Liver (tissue), 8 donors: ENCODE measurements at regions not wholly inside any gene's neighbourhood (a gene's known extent, or its start where the extent isn't known, plus 50 kb on each side); places are given as distances from the start of the nearest gene placed in this dataset.

ENCODE experiments used
- DNase-seq: peaks from one replicate; pipeline ENCODE4 v3.0.0-alpha.2; 2017; ENCODE audit warnings: low spot score
- H3K27ac ChIP-seq, 2 donors: one replicate each; pipeline ENCODE4 v1.7.0; 2013; ENCODE audit warnings: inconsistent platforms in 2 of 2, low read length in 2 of 2, control low read depth in 1 of 2, low read depth in 1 of 2, mild to moderate bottlenecking in 1 of 2
- H3K27me3 ChIP-seq, 4 donors: one replicate each; pipeline versions ENCODE4 v1.6.1 to v1.7.0; 2013; ENCODE audit warnings: low read length in 3 of 4, inconsistent platforms in 1 of 4, mild to moderate bottlenecking in 1 of 4, moderate library complexity in 1 of 4; ENCODE audit not compliant: control insufficient read depth in 4 of 4, insufficient read depth in 4 of 4
- H3K36me3 ChIP-seq, 4 donors: one replicate each; pipeline versions ENCODE4 v1.6.1 to v1.7.0; 2013; ENCODE audit warnings: low read length in 3 of 4, mild to moderate bottlenecking in 3 of 4, low read depth in 1 of 4, moderate library complexity in 1 of 4; ENCODE audit not compliant: control insufficient read depth in 4 of 4, insufficient read depth in 3 of 4
- H3K4me1 ChIP-seq, 4 donors: one replicate each; pipeline versions ENCODE4 v1.6.1 to v1.7.0; 2013; ENCODE audit warnings: low read length in 3 of 4, mild to moderate bottlenecking in 3 of 4, moderate library complexity in 1 of 4; ENCODE audit not compliant: control insufficient read depth in 4 of 4, insufficient read depth in 4 of 4
- H3K4me3 ChIP-seq, 3 donors: one replicate each; pipeline versions ENCODE4 v1.6.1 to v1.7.0; 2013; ENCODE audit warnings: low read length in 3 of 3, control low read depth in 1 of 3, low read depth in 1 of 3, mild to moderate bottlenecking in 1 of 3
- H3K9ac ChIP-seq, 2 donors: one replicate each; pipeline ENCODE4 v1.7.0; 2013; ENCODE audit warnings: low read length in 2 of 2, mild to moderate bottlenecking in 2 of 2, moderate library complexity in 2 of 2, control low read depth in 1 of 2, low read depth in 1 of 2
- H3K9me3 ChIP-seq, 4 donors: one replicate each; pipeline versions ENCODE4 v1.6.1 to v1.7.0; 2013; ENCODE audit warnings: low read length in 3 of 4; ENCODE audit not compliant: control insufficient read depth in 4 of 4
- CTCF ChIP-seq: fragments of 150-350 bp; IDR thresholded peaks from 2 replicates; pipeline ENCODE4 v1.5.1; 2017; ENCODE audit warnings: improper control_type of control experiment, low read depth, low read length; ENCODE audit not compliant: missing input control
- EGR1 ChIP-seq, 2 donors: IDR thresholded peaks; 2 replicates each; pipeline ENCODE4 v1.6.1; 2016 to 2018; ENCODE audit warnings: antibody characterized with exemption in 2 of 2, low read depth in 2 of 2
- FOXA1 ChIP-seq: IDR thresholded peaks from 2 replicates; pipeline ENCODE4 v1.6.1; 2016; ENCODE audit warnings: antibody characterized with exemption
- FOXA2 ChIP-seq: IDR thresholded peaks from 2 replicates; pipeline ENCODE4 v1.6.1; 2016; ENCODE audit warnings: antibody characterized with exemption
- GABPA ChIP-seq, 2 donors: IDR thresholded peaks in 1 of 2; conservative IDR thresholded peaks in 1 of 2; 2 replicates each; pipeline ENCODE4 v1.6.1; 2016; ENCODE audit warnings: antibody characterized with exemption in 2 of 2, mild to moderate bottlenecking in 1 of 2, moderate library complexity in 1 of 2
- HNF4A ChIP-seq, 2 donors: conservative IDR thresholded peaks; 2 replicates each; pipeline ENCODE4 v1.6.1; 2016; ENCODE audit warnings: antibody characterized with exemption in 2 of 2, mild to moderate bottlenecking in 2 of 2
- HNF4G ChIP-seq: IDR thresholded peaks from 2 replicates; pipeline ENCODE4 v1.6.1; 2016; ENCODE audit warnings: antibody characterized with exemption
- JUND ChIP-seq, 2 donors: IDR thresholded peaks; 2 replicates each; pipeline ENCODE4 v1.6.1; 2016; ENCODE audit warnings: antibody characterized with exemption in 2 of 2
- MAX ChIP-seq: IDR thresholded peaks from 2 replicates; pipeline ENCODE4 v1.6.1; 2016; ENCODE audit warnings: antibody characterized with exemption
- NR2F2 ChIP-seq: IDR thresholded peaks from 2 replicates; pipeline ENCODE4 v1.6.1; 2016; ENCODE audit warnings: antibody characterized with exemption
- RAD21 ChIP-seq, 2 donors: IDR thresholded peaks; 2 replicates each; pipeline ENCODE4 v1.6.1; 2016; ENCODE audit warnings: antibody characterized with exemption in 2 of 2, mild to moderate bottlenecking in 2 of 2
- RXRA ChIP-seq, 2 donors: IDR thresholded peaks; 2 replicates each; pipeline ENCODE4 v1.6.1; 2017 to 2018; ENCODE audit warnings: antibody characterized with exemption in 2 of 2, mild to moderate bottlenecking in 1 of 2
- SP1 ChIP-seq: IDR thresholded peaks from 2 replicates; pipeline ENCODE4 v1.6.1; 2018; ENCODE audit warnings: antibody characterized with exemption, mild to moderate bottlenecking
- TAF1 ChIP-seq: conservative IDR thresholded peaks from 2 replicates; pipeline ENCODE4 v1.6.1; 2016; ENCODE audit warnings: antibody characterized with exemption, mild to moderate bottlenecking
- YY1 ChIP-seq: IDR thresholded peaks from 2 replicates; pipeline ENCODE4 v1.6.1; 2016; ENCODE audit warnings: antibody characterized with exemption, mild to moderate bottlenecking
- WGBS: extraction: QIAGEN DNeasy Blood & Tissue Kit; methylation state at CpG from one replicate; pipeline ENCODE4 v1.1.7; 2013; 5-methylcytosine and 5-hydroxymethylcytosine counted together
- TF ChIP-seq, protein P1 (sequence below): IDR thresholded peaks from 2 replicates; pipeline ENCODE4 v1.6.1; 2016; ENCODE audit warnings: antibody characterized with exemption
- TF ChIP-seq, protein P2 (sequence below): IDR thresholded peaks from 2 replicates; pipeline ENCODE4 v1.6.1; 2016; ENCODE audit warnings: antibody characterized with exemption, mild to moderate bottlenecking
- TF ChIP-seq, protein P3 (sequence below): IDR thresholded peaks from 2 replicates; pipeline ENCODE4 v1.6.1; 2016; ENCODE audit warnings: antibody characterized with exemption
- donor health status: healthy.
- donor health status: healthy.
- donor health status: healthy.
- donor health status: healthy.
- donor health status: healthy.

GRCh38 chr13:102983496-102983895 is 82.7 kb downstream of the SLC10A2 start:
- 61% methylated on average over 3 of the region's 3 CpGs for WGBS
- Histone ChIP-seq H3K27ac (no peak overlapping the region), H3K4me3 (no peak overlapping the region), H3K9me3 (peaks cover 0 to 4% (median 1%) of the 10 kb centered on the region in 4 donors), H3K4me1 (no peaks in the 10 kb centered on the region), H3K9ac (no peak overlapping the region), H3K36me3 (no peaks in the 10 kb centered on the region), H3K27me3 (no peaks in the 10 kb centered on the region)
- TF ChIP-seq RXRA (IDR thresholded peaks at IDR 0.05) = peak in 1 of 2 donors; percentile 54
- TF ChIP-seq NR2F2 = peak; percentile 41
- no peak for TF ChIP-seq TAF1
- no peak for DNase-seq

GRCh38 chr13:102980331-102980982 is 85.8 kb downstream of the SLC10A2 start:
- Histone ChIP-seq H3K9me3 (no peaks in the 10 kb centered on the region), H3K36me3 (no peaks in the 10 kb centered on the region), H3K27ac (no peak overlapping the region), H3K4me1 (no peaks in the 10 kb centered on the region), H3K27me3 (peaks cover 0 to 2% (median 0%) of the 10 kb centered on the region in 4 donors), H3K9ac (no peak overlapping the region), H3K4me3 (no peak overlapping the region)
- WGBS = 87% methylated on average over 7 of the region's 7 CpGs
- DNase-seq = no peak
- TF ChIP-seq JUND (IDR thresholded peaks at IDR 0.05) = no peak
- TF ChIP-seq, protein P1, sequence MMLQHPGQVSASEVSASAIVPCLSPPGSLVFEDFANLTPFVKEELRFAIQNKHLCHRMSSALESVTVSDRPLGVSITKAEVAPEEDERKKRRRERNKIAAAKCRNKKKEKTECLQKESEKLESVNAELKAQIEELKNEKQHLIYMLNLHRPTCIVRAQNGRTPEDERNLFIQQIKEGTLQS = no peak
- no peak for TF ChIP-seq FOXA1
- TF ChIP-seq YY1 = no peak
- TF ChIP-seq RXRA (IDR thresholded peaks at IDR 0.05) = no peak
- TF ChIP-seq HNF4G = no peak
- TF ChIP-seq TAF1 = no peak
- TF ChIP-seq NR2F2 = no peak

DNA sequence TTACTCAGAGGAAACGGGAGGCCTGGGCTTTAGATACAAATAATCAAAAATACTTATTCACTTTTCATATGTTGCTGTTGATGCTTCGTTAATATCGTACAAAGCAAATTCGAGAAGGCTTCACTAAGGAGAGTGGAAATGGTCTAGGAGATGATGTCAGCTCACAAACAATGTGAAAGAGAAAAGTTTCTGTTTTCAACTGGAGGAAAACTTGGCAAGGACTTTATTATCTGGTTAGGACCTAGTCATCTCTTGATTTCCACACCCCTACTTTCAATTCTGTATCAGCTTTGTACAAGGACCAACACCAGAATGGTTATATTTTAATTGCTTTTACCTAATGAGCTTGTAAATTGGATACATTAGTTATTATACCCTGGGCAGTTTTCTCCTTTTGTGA is 88.0 kb downstream of the SLC10A2 start:
- H3K4me3 ChIP-seq = no peak overlapping the region
- peak overlapping the region in 1 of 2 donors; percentile 7 for H3K27ac ChIP-seq
- no peaks in the 10 kb centered on the region for H3K4me1 ChIP-seq
- H3K9ac ChIP-seq = no peak overlapping the region
- H3K27me3 ChIP-seq = peaks cover 0 to 2% (median 0%) of the 10 kb centered on the region in 4 donors
- 80% methylated on average over 4 of the region's 4 CpGs for WGBS
- no peak for DNase-seq
- no peaks in the 10 kb centered on the region for H3K36me3 ChIP-seq
- H3K9me3 ChIP-seq = no peaks in the 10 kb centered on the region
- TF ChIP-seq MAX (no peak), RXRA (IDR thresholded peaks at IDR 0.05) (no peak), FOXA1 (no peak), EGR1 (IDR thresholded peaks at IDR 0.05; ENCODE audit: low read depth in 2 of 2) (no peak), HNF4G (no peak), RAD21 (IDR thresholded peaks at IDR 0.05) (no peak), GABPA (IDR thresholded peaks at IDR 0.05 in 1 of 2, conservative IDR thresholded peaks at IDR 0.05 in 1 of 2) (no peak), TAF1 (no peak), NR2F2 (no peak), FOXA2 (no peak), YY1 (no peak), SP1 (no peak), CTCF (no peak), JUND (IDR thresholded peaks at IDR 0.05) (no peak), HNF4A (conservative IDR thresholded peaks at IDR 0.05) (no peak)
- TF ChIP-seq, protein P2, sequence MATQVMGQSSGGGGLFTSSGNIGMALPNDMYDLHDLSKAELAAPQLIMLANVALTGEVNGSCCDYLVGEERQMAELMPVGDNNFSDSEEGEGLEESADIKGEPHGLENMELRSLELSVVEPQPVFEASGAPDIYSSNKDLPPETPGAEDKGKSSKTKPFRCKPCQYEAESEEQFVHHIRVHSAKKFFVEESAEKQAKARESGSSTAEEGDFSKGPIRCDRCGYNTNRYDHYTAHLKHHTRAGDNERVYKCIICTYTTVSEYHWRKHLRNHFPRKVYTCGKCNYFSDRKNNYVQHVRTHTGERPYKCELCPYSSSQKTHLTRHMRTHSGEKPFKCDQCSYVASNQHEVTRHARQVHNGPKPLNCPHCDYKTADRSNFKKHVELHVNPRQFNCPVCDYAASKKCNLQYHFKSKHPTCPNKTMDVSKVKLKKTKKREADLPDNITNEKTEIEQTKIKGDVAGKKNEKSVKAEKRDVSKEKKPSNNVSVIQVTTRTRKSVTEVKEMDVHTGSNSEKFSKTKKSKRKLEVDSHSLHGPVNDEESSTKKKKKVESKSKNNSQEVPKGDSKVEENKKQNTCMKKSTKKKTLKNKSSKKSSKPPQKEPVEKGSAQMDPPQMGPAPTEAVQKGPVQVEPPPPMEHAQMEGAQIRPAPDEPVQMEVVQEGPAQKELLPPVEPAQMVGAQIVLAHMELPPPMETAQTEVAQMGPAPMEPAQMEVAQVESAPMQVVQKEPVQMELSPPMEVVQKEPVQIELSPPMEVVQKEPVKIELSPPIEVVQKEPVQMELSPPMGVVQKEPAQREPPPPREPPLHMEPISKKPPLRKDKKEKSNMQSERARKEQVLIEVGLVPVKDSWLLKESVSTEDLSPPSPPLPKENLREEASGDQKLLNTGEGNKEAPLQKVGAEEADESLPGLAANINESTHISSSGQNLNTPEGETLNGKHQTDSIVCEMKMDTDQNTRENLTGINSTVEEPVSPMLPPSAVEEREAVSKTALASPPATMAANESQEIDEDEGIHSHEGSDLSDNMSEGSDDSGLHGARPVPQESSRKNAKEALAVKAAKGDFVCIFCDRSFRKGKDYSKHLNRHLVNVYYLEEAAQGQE = no peak
- TF ChIP-seq, protein P3, sequence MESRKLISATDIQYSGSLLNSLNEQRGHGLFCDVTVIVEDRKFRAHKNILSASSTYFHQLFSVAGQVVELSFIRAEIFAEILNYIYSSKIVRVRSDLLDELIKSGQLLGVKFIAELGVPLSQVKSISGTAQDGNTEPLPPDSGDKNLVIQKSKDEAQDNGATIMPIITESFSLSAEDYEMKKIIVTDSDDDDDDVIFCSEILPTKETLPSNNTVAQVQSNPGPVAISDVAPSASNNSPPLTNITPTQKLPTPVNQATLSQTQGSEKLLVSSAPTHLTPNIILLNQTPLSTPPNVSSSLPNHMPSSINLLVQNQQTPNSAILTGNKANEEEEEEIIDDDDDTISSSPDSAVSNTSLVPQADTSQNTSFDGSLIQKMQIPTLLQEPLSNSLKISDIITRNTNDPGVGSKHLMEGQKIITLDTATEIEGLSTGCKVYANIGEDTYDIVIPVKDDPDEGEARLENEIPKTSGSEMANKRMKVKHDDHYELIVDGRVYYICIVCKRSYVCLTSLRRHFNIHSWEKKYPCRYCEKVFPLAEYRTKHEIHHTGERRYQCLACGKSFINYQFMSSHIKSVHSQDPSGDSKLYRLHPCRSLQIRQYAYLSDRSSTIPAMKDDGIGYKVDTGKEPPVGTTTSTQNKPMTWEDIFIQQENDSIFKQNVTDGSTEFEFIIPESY = no peak
